GM13977 (cell line): ENCODE measurements at regions not wholly inside any gene's neighbourhood (a gene's known extent, or its start where the extent isn't known, plus 50 kb on each side); places are given as distances from the start of the nearest gene placed in this dataset.
"Not testable (repeated sequence)": the region's sequence is repeated elsewhere in the genome, so short reads cannot be mapped to it uniquely, and the experiment has no call there.

ENCODE experiments used
- DNase-seq: peaks from one replicate; pipeline ENCODE4 v3.0.0; 2012; ENCODE audit warnings: low spot score
- CTCF ChIP-seq: IDR thresholded peaks from 2 replicates; pipeline ENCODE4 v1.5.1; 2012; ENCODE audit warnings: mild to moderate bottlenecking, control low read depth; ENCODE audit not compliant: insufficient read depth; ENCODE audit errors: extremely low read depth, missing control alignments
- in situ Hi-C: fragments of 300-500 bp; cut with MboI; formaldehyde crosslinking; loops from one replicate; pipeline ENCODE4 v1.12.0; 2022; ENCODE audit warnings: low sequenced_read_pairs, low pct_unique_long_range_greater_than_20kb, mixed read lengths, inconsistent platforms; ENCODE audit not compliant: unreplicated experiment

GRCh38 chr16:88272437-88272836 lies 110.3 kb upstream of the ZNF469 start:
- DNase-seq, result not testable (repeated sequence)

GRCh38 chr16:88274126-88274750 lies 108.5 kb upstream of the ZNF469 start:
- in situ Hi-C loops, DNase-seq: not testable (repeated sequence)

More at GRCh38 chr16:88272437-88272836, 110.3 kb upstream of the ZNF469 start:
- in situ Hi-C loops, result not testable (repeated sequence)

GRCh38 chr16:88274847-88275246 lies 107.9 kb upstream of the ZNF469 start:
- in situ Hi-C loops, result no loop called here
- no peak for TF ChIP-seq CTCF
- DNase-seq, result no peak

- DNase-seq, in situ Hi-C loops: not testable (repeated sequence)
These were observed 107.2 kb upstream of the ZNF469 start for GRCh38 chr16:88275336-88276122.

- in situ Hi-C loops, DNase-seq: not testable (repeated sequence)
These were observed 106.6 kb upstream of the ZNF469 start for GRCh38 chr16:88276123-88276588.

GRCh38 chr16:88276591-88276990 lies 106.2 kb upstream of the ZNF469 start:
- TF ChIP-seq CTCF, result no peak
- in situ Hi-C loops, result no loop called here
- DNase-seq, result no peak

- no peak for DNase-seq
- in situ Hi-C loops, result no loop called here
- TF ChIP-seq CTCF, result no peak
These were observed 102.8 kb upstream of the ZNF469 start for GRCh38 chr16:88279998-88280397.

GRCh38 chr16:88281858-88282563 lies 100.7 kb upstream of the ZNF469 start:
- TF ChIP-seq CTCF, result no peak
- in situ Hi-C loops, result no loop called here
- no peak for DNase-seq
